Ascending aorta (tissue), 2 donors: ENCODE measurements at regions not wholly inside any gene's neighbourhood (a gene's known extent, or its start where the extent isn't known, plus 50 kb on each side); places are given as distances from the start of the nearest gene placed in this dataset.

Experiments
- DNase-seq, 2 donors: peaks; one replicate each; pipeline ENCODE4 v3.0.0-alpha.2; 2019; ENCODE audit warnings: low spot score in 2 of 2
- H3K27ac ChIP-seq, 2 donors: fragments of 200-600 bp; sonication (generic); one replicate each; pipeline ENCODE4 v1.5.1; 2016 to 2017; ENCODE audit warnings: mild to moderate bottlenecking in 1 of 2
- H3K27me3 ChIP-seq: fragments of 200-600 bp; sonication (generic); one replicate; pipeline ENCODE4 v1.5.1; 2017
- H3K36me3 ChIP-seq, 2 donors: fragments of 200-600 bp; sonication (generic); one replicate each; pipeline ENCODE4 v1.5.1; 2016
- H3K4me1 ChIP-seq, 2 donors: fragments of 200-600 bp; sonication (generic); one replicate each; pipeline ENCODE4 v1.5.1; 2016 to 2017; ENCODE audit warnings: mild to moderate bottlenecking in 1 of 2
- H3K4me3 ChIP-seq, 2 donors: fragments of 200-600 bp; sonication (generic); one replicate each; pipeline ENCODE4 v1.5.1; 2016 to 2017; ENCODE audit warnings: mild to moderate bottlenecking in 1 of 2
- H3K9me3 ChIP-seq, 2 donors: fragments of 200-600 bp; sonication (generic); one replicate each; pipeline ENCODE4 v1.5.1; 2016
- CTCF ChIP-seq, 3 experiments: fragments of 200-600 bp in 2 of 3; fragments of 450-650 bp in 1 of 3; sonication (generic) in 2 of 3; IDR thresholded peaks; one replicate each; pipeline ENCODE4 v1.5.1; 2016 to 2019; ENCODE audit warnings: antibody characterized with exemption in 3 of 3, mild to moderate bottlenecking in 1 of 3, moderate library complexity in 1 of 3
- intact Hi-C: fragments of 100-400 bp; cut with DNase I; formaldehyde crosslinking; loops from one replicate; pipeline ENCODE4 v1.15.1; 2023

- H3K4me3 ChIP-seq: no peak overlapping the region
- intact Hi-C loops: no loop called here
- TF ChIP-seq CTCF (IDR thresholded peaks at IDR 0.05): no peak
- DNase-seq: no peak
- no peaks in the 10 kb centered on the region for H3K36me3 ChIP-seq
- H3K27ac ChIP-seq: no peak overlapping the region
- no peaks in the 10 kb centered on the region for H3K27me3 ChIP-seq
- H3K9me3 ChIP-seq: no peaks in the 10 kb centered on the region
- no peaks in the 10 kb centered on the region for H3K4me1 ChIP-seq
Measured at GRCh38 chr4:180757927-180758326, 1485.3 kb upstream of the TENM3 start.

GRCh38 chr4:180766045-180766444, 1477.2 kb upstream of the TENM3 start:
- Histone ChIP-seq H3K36me3 (no peaks in the 10 kb centered on the region), H3K27me3 (no peaks in the 10 kb centered on the region), H3K27ac (no peak overlapping the region), H3K4me1 (no peaks in the 10 kb centered on the region), H3K4me3 (no peak overlapping the region), H3K9me3 (no peaks in the 10 kb centered on the region)
- intact Hi-C loops: no loop called here
- no peak for TF ChIP-seq CTCF (IDR thresholded peaks at IDR 0.05)
- DNase-seq: no peak

- no peaks in the 10 kb centered on the region for H3K9me3 ChIP-seq
- H3K27ac ChIP-seq: no peak overlapping the region
- H3K4me1 ChIP-seq: no peaks in the 10 kb centered on the region
- H3K27me3 ChIP-seq: no peaks in the 10 kb centered on the region
- intact Hi-C loops: no loop called here
- no peak for DNase-seq
- H3K4me3 ChIP-seq: no peak overlapping the region
- H3K36me3 ChIP-seq: no peaks in the 10 kb centered on the region
- no peak for TF ChIP-seq CTCF (IDR thresholded peaks at IDR 0.05)
Measured at GRCh38 chr4:180766944-180767729, 1476.1 kb upstream of the TENM3 start.

GRCh38 chr4:180768610-180769009, 1474.6 kb upstream of the TENM3 start:
- intact Hi-C loops: no loop called here
- H3K9me3 ChIP-seq: no peaks in the 10 kb centered on the region
- H3K4me3 ChIP-seq: no peak overlapping the region
- H3K4me1 ChIP-seq: no peaks in the 10 kb centered on the region
- TF ChIP-seq CTCF (IDR thresholded peaks at IDR 0.05): no peak
- H3K36me3 ChIP-seq: no peaks in the 10 kb centered on the region
- DNase-seq: no peak
- H3K27me3 ChIP-seq: no peaks in the 10 kb centered on the region
- no peak overlapping the region for H3K27ac ChIP-seq

GRCh38 chr4:180769791-180770190, 1473.4 kb upstream of the TENM3 start:
- no peak overlapping the region for H3K4me3 ChIP-seq
- no peaks in the 10 kb centered on the region for H3K4me1 ChIP-seq
- H3K27me3 ChIP-seq: no peaks in the 10 kb centered on the region
- no peak for DNase-seq
- H3K36me3 ChIP-seq: no peaks in the 10 kb centered on the region
- no peak for TF ChIP-seq CTCF (IDR thresholded peaks at IDR 0.05)
- H3K9me3 ChIP-seq: no peaks in the 10 kb centered on the region
- H3K27ac ChIP-seq: no peak overlapping the region
- intact Hi-C loops: no loop called here

- Histone ChIP-seq H3K36me3 (no peaks in the 10 kb centered on the region), H3K27ac (no peak overlapping the region), H3K9me3 (no peaks in the 10 kb centered on the region), H3K4me1 (no peaks in the 10 kb centered on the region), H3K4me3 (no peak overlapping the region), H3K27me3 (no peaks in the 10 kb centered on the region)
- intact Hi-C loops: no loop called here
- TF ChIP-seq CTCF (IDR thresholded peaks at IDR 0.05): no peak
- DNase-seq: no peak
Measured at GRCh38 chr4:180770265-180770664, 1472.9 kb upstream of the TENM3 start.
